Renal cortex interstitium (tissue), 11 donors: ENCODE measurements at regions not wholly inside any gene's neighbourhood (a gene's known extent, or its start where the extent isn't known, plus 50 kb on each side); places are given as distances from the start of the nearest gene placed in this dataset.

ENCODE experiments used
- DNase-seq, 11 donors: peaks; one replicate each; pipeline ENCODE4 v3.0.0-alpha.2; 2013; ENCODE audit warnings: low read depth in 9 of 11, low spot score in 4 of 11; ENCODE audit errors: extremely low read depth in 1 of 11

DNA sequence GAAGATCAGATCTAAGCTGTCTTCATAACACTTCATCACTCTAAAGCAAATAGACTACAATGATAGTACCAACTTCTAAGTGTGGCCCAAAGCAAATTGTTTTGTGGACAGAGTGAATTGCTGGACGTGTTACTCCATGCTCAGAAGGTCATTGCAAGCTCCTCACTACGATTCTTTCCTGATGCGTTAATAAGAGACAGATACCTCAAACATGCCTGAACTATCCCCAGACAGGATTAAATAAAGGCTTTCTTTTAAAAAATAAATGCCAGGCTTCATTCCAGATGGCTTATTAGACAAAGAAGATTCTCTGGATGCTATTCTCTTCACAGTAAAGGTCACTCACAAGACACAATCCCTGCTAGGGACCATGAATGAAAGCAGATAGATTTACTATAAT is 621.2 kb downstream of the DCDC2C start:
- DNase-seq = no peak

GRCh38 chr2:4336864-4337263 is 633.5 kb downstream of the DCDC2C start:
- DNase-seq = no peak

DNA sequence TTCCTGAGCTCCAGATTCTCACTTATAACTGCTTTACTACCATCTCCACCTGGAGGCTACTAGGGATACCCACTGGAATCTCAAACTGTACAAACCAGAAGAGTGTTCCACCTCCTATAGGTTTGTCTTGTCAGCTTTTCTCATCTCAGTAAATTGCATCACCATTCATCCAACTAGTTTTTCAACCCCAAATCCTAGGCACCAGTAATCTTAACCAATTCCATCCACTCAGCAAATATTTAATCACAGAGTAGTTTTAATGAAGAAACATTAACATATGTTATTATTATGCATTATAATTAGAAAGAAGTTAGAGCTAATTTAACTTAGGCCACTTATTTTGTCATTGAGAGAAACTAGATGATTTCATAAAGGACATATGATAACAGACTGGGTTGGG is 635.0 kb downstream of the DCDC2C start:
- DNase-seq = no peak

GRCh38 chr2:4340536-4340935 is 637.2 kb downstream of the DCDC2C start:
- no peak for DNase-seq

GRCh38 chr2:4346628-4347027 is 643.3 kb downstream of the DCDC2C start:
- DNase-seq = no peak

GRCh38 chr2:4353668-4354067 is 650.3 kb downstream of the DCDC2C start:
- DNase-seq = no peak

DNA sequence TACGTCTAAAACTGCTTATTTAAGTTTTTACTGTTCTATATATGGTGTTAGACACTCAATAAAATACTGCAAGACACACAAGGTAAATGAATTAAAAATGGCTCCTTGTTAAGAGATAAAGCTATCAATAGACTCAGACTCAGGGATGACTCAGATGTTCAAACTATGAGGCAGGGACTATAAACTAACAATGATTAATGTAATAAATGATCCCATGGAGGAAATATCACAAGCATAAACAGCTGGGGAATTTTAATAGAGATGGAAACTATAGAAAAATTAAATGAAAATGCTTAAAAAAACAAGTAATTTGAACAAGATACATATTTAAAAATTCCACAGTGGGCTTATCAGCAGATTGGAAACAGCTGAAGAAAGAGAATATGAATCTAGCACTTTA is 650.8 kb downstream of the DCDC2C start:
- DNase-seq = no peak

DNA sequence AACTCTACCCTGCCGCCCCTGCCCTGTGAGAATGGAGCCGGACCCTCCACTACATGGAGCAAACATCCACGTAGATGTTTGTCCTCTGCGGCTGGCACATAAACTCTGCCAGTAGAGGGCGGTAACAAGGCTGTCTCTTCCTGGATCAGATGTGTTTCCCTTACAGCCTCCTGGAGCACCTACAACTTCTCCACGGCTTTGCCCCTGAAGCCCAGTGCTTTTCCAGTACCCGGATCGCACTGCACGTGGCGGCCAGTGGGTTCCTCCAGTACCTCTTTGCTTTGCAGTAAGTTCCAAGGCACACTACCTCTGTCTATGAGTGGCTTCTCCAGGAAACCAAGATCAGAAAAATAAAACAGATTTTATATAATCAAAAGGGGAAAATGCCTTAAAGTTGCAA is 651.3 kb downstream of the DCDC2C start:
- DNase-seq = no peak

DNA sequence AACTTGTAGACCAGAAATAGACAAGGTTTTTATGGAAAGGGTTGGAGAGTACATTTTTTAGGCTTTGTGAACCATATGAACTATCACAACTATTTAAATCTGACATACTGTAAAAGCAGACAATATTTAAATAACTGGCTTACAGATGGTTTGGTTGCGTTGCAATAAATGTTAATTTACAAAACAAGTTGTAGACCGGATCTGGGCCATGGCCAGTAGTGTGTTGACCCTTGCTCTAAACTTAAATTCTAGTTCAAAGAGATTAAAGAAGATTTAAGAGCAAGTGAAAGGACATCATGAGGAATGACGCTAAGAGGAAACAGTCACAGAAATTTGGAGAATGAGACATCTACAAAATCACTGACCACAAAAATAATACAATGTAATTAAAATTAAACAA is 652.7 kb downstream of the DCDC2C start:
- DNase-seq = peak in 7 of 11 donors; percentile 17 to 70 (median 55)

- DNase-seq = no peak
These were observed 653.2 kb downstream of the DCDC2C start for GRCh38 chr2:4356541-4356940.

DNA sequence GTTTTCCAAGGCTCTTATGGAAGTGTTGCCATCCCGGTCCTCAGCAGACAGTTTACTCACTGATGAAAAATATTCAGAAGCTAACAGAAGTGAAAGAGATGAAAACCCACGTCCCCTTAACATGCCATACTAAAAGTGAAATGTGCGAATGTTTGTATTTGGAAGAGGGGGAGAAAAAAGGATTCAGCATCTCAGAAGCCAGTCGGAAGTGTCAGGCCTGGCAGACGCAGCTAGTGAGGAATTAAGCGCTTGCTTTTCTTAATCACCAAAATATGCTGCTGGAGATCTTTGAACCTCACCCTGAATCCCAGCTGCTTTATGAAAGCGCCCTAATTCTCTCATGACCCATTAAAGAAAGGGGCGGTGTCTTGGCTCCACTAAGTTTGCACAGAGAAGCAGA is 653.7 kb downstream of the DCDC2C start:
- no peak for DNase-seq

DNA sequence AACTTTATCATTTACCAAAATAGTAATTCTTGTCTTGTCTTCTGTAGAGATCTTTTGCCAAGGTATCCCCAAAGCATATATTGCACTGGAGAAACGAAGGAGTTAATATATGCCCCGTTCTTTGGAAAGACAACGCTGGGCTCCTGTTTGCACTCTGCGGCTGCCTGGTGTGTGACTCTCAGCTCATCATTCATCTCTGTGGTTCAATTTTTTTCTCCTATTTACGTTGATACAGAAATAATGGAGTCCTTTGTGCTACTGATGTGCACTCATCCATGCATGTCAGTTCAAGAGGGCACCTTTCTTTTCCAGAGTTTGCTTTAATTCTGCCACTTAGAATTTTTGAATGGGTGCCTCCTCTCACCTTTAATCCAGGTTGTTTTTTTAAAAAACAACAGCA is 655.5 kb downstream of the DCDC2C start:
- no peak for DNase-seq

DNA sequence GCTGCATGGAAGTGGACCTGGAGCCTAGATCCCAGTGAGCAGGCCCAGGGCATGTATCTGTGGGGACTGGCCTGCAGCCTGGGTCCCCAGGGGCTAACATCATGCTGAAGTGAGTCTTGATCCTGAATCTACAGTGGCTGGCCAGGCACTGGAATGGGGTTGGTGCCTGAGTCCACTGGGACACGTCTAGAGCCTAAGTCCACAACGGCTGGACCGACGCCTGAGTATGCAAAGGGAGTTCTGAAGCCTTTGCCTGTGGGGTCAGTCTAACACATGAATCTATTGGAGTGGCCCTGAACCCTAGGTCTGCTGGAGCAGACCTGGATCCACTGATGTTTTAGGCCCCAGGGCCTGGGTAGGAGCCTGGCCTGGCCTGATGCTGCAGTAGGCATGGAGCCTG is 665.5 kb downstream of the DCDC2C start:
- no peak for DNase-seq

DNA sequence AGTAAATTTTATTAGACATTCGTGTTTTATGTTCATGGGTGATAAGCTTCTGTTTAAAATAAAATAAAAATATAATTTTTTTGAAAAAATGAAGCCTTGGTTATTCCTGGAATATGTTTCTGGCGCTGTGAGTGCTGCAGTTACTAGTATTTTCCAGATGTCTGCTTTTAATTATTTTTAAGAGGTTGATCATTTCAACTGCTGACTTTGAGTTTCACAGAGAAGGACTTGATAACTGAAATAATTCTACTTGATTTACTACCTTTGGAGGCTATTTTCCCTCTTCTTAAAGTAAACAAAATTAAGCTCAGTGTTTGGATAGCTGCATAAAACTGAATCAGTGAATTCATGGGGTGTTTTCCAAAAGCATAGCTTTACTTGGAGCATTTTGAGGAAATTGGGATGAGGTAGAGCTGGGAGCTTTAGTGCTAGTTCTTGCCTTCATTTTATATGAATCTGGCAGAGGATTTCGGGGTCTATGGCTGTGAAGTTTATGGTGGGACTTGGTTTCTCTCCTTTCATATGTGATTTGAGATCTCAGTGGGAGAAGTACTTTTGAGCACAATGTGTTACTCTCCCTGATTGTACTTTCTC is 666.5 kb downstream of the DCDC2C start:
- peak in 5 of 11 donors; percentile 23 to 60 (median 47) for DNase-seq

DNA sequence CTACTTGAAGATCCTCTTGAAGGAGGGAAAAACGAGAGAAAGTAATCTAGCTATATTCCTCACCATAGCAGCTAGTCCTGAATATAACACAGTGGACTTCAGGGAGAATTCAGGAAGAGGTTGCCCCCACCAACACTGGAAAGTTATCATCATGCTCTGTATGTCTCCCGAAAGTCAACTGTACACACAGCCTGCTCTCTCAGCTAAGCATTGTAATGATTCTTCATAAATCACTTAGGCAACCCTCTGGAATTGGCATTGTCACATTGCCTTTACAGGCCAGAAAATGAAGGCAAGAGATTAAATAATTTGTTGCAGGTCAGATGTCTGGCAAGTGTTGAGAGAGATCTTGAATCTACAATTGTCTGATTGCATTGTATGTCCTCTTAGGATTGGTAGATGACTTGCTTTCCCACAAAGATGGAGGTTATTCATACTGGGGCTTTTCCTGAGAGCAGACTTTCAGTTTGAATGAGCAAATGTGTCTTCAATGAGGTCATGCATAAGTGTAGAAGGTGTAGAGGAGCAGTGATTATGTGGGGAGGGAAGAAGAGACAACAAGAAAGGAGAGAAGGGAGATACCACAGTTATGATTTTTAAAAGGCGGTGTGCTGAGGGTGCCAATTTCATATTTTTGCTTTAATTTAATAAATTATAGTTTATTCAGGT is 667.2 kb downstream of the DCDC2C start:
- DNase-seq = no peak

- no peak for DNase-seq
These were observed 677.7 kb downstream of the DCDC2C start for GRCh38 chr2:4381049-4381448.

- no peak for DNase-seq
These were observed 678.4 kb downstream of the DCDC2C start for GRCh38 chr2:4381773-4382172.

- no peak for DNase-seq
These were observed 687.6 kb downstream of the DCDC2C start for GRCh38 chr2:4391013-4391412.

DNA sequence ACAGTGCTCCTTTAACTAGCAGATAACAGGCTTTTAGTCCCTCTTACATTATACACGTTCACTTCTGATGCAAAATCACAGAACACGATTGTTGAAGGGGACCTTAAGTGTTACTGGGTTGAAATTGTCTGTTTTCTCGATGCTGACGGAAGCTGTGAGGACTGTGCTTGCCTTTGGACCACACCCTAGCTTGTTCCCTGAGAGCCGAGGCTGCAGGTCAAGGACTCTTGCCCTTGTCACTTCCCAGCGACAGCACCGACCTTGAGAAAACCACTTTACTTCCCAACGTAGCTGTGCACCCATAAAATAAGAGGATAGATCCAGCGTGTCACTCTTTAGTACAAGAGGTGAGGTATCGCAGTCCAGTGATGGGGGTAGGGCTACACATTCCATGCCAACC is 701.0 kb downstream of the DCDC2C start:
- no peak for DNase-seq

GRCh38 chr2:4408321-4408720 is 704.9 kb downstream of the DCDC2C start:
- no peak for DNase-seq

- DNase-seq = no peak
These were observed 709.3 kb downstream of the DCDC2C start for GRCh38 chr2:4412637-4413187.
